ENCODE measurements at regions not wholly inside any gene's neighbourhood (a gene's known extent, or its start where the extent isn't known, plus 50 kb on each side); places are given as distances from the start of the nearest gene placed in this dataset.

GRCh38 chr7:116617878-116618277, 54.1 kb upstream of the MET start:
- no peak for TF ChIP-seq EZH2 (IDR thresholded peaks at IDR 0.05; ENCODE audit: low read length)
- TF ChIP-seq CTCF (optimal IDR thresholded peaks at IDR 0.05 in 1 of 3, IDR thresholded peaks at IDR 0.05 in 1 of 3, conservative IDR thresholded peaks at IDR 0.05 in 1 of 3; ENCODE audit: extremely low read depth in 1 of 3, insufficient read depth in 2 of 3, low read length in 3 of 3): no peak
